Esophagus muscularis mucosa (tissue), 4 donors: ENCODE measurements at regions not wholly inside any gene's neighbourhood (a gene's known extent, or its start where the extent isn't known, plus 50 kb on each side); places are given as distances from the start of the nearest gene placed in this dataset.

Source experiments
- EP300 ChIP-seq: sonication (generic); formaldehyde crosslinking; IDR thresholded peaks from one replicate; pipeline ENCODE4 v1.6.1; 2017; ENCODE audit warnings: antibody characterized with exemption
- POLR2A ChIP-seq: fragments of 450-650 bp; IDR thresholded peaks from one replicate; pipeline ENCODE4 v1.6.1; 2017; ENCODE audit warnings: antibody characterized with exemption, moderate library complexity, mild to moderate bottlenecking, low read depth
- POLR2AphosphoS5 ChIP-seq, 2 donors: sonication (generic); formaldehyde crosslinking; IDR thresholded peaks; one replicate each; pipeline ENCODE4 v1.6.1; 2017; ENCODE audit warnings: antibody characterized with exemption in 2 of 2
- TF ChIP-seq, protein P1 (sequence below), 3 experiments: fragments of 200-600 bp in 2 of 3; fragments of 450-650 bp in 1 of 3; sonication (generic) in 2 of 3; IDR thresholded peaks; one replicate each; pipeline ENCODE4 v1.5.1; 2017 to 2019; ENCODE audit warnings: antibody characterized with exemption in 3 of 3, mild to moderate bottlenecking in 2 of 3, moderate library complexity in 1 of 3

DNA sequence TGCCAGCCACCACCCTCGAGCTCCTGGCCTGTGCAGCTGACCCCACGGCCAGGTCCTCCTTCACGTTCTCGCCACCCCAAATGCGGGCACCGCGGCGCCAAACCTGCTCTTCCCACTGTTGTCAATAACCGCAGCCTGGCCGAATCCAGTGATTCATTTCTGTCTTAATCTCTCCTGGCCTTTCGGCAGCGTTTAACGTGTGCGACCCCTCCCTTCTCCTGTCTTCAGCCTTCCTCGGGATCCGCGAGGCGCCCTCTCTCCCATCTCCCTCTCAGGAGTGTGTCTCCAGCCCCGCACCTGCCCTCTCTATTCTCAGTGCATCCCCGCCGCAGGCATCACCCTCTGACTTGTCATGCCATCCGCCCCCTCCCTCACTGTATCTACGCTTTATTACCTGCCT is 91.4 kb downstream of the THBS2 start:
- TF ChIP-seq POLR2AphosphoS5 (IDR thresholded peaks at IDR 0.05) (no peak), POLR2A (no peak), EP300 (no peak)
- TF ChIP-seq, protein P1, sequence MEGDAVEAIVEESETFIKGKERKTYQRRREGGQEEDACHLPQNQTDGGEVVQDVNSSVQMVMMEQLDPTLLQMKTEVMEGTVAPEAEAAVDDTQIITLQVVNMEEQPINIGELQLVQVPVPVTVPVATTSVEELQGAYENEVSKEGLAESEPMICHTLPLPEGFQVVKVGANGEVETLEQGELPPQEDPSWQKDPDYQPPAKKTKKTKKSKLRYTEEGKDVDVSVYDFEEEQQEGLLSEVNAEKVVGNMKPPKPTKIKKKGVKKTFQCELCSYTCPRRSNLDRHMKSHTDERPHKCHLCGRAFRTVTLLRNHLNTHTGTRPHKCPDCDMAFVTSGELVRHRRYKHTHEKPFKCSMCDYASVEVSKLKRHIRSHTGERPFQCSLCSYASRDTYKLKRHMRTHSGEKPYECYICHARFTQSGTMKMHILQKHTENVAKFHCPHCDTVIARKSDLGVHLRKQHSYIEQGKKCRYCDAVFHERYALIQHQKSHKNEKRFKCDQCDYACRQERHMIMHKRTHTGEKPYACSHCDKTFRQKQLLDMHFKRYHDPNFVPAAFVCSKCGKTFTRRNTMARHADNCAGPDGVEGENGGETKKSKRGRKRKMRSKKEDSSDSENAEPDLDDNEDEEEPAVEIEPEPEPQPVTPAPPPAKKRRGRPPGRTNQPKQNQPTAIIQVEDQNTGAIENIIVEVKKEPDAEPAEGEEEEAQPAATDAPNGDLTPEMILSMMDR (IDR thresholded peaks at IDR 0.05), result no peak
